GM12878 (cell line): ENCODE measurements at regions not wholly inside any gene's neighbourhood (a gene's known extent, or its start where the extent isn't known, plus 50 kb on each side); places are given as distances from the start of the nearest gene placed in this dataset.

Source experiments
- ATAC-seq: fragments of 200-7000 bp; cut with Tn5 transposase; 3 replicates; pipeline ENCODE4 v1.9.1; 2020; ENCODE audit warnings: mild to moderate bottlenecking, moderate library complexity
- BruUV-seq: library from RNA; stranded (reverse); fragments of 400-500 nt; replicated peaks from 2 replicates; lab custom pipeline; 2021; lab: Mats Ljungman, UMichigan
- CTCF ChIA-PET: fragments of 300-600 bp; sonication (Branson Sonifier 250); formaldehyde crosslinking; extraction: SDS; loops from one replicate; lab custom pipeline; 2021; ENCODE audit warnings: inconsistent platforms; lab: Yijun Ruan, JAX
- POLR2A ChIA-PET: fragments of 350-600 bp; formaldehyde crosslinking; extraction: SDS; loops from one replicate; lab custom pipeline; 2021; ENCODE audit warnings: inconsistent platforms; lab: Charles Lee
- RAD21 ChIA-PET: fragments of 300-600 bp; sonication (Branson Sonifier 250); formaldehyde crosslinking; loops from one replicate; lab custom pipeline; 2023; ENCODE audit warnings: antibody characterized with exemption; ENCODE audit not compliant: unreplicated experiment; lab: Charles Lee
- SMC1A ChIA-PET: fragments of 300-600 bp; sonication (Branson Sonifier 250); formaldehyde crosslinking; loops from one replicate; lab custom pipeline; 2023; ENCODE audit not compliant: unreplicated experiment, uncharacterized antibody; lab: Charles Lee
- DNase-seq: peaks from one replicate; pipeline ENCODE4 v3.0.0-alpha.2; 2011; ENCODE audit warnings: low read depth, low spot score
- FAIRE-seq: peaks from 3 replicates; lab custom pipeline; 2011; peaks lifted over from hg19 to GRCh38; lab: Jason Lieb, UNC
- H2AFZ ChIP-seq: 2 replicates; pipeline ENCODE4 v1.6.0; 2011; ENCODE audit warnings: low read depth, low read length, control low read depth; ENCODE audit not compliant: control insufficient read depth
- H3K27ac ChIP-seq: 2 replicates; pipeline ENCODE4 v1.5.1; 2011; ENCODE audit warnings: control low read depth; ENCODE audit not compliant: control insufficient read depth, insufficient read depth
- H3K27me3 ChIP-seq, 2 experiments: replicated peaks in 1 of 2; 2 replicates each; pipeline versions ENCODE4 v1.6.0 to v1.6.1; 2011; ENCODE audit warnings: low read length in 1 of 2; ENCODE audit not compliant: control insufficient read depth in 2 of 2, insufficient read depth in 2 of 2
- H3K36me3 ChIP-seq, 2 experiments: 2 replicates each; pipeline ENCODE4 v1.5.1; 2011; ENCODE audit warnings: low read length in 1 of 2; ENCODE audit not compliant: control insufficient read depth in 2 of 2, insufficient read depth in 2 of 2
- H3K4me1 ChIP-seq: 2 replicates; pipeline ENCODE4 v1.6.1; 2011; ENCODE audit warnings: mild to moderate bottlenecking, low read length, moderate library complexity, mixed read lengths; ENCODE audit not compliant: control insufficient read depth, insufficient read depth
- H3K4me2 ChIP-seq: 2 replicates; pipeline ENCODE4 v1.6.0; 2011; ENCODE audit warnings: control low read depth; ENCODE audit not compliant: control insufficient read depth, insufficient read depth
- H3K4me3 ChIP-seq: fragments of 200-600 bp; sonication (generic); 2 replicates; pipeline ENCODE4 v1.5.1; 2016
- H3K79me2 ChIP-seq: 2 replicates; pipeline ENCODE4 v1.6.0; 2011; ENCODE audit warnings: low read length; ENCODE audit not compliant: control insufficient read depth, insufficient read depth
- H3K9ac ChIP-seq: 2 replicates; pipeline ENCODE4 v1.8.0; 2011; ENCODE audit warnings: low read length, control low read depth, mixed read lengths; ENCODE audit not compliant: control insufficient read depth, insufficient read depth
- H3K9me3 ChIP-seq: replicated peaks from 3 replicates; pipeline ENCODE4 v1.5.1; 2011; ENCODE audit warnings: mild to moderate bottlenecking, low read length; ENCODE audit not compliant: control insufficient read depth, insufficient read depth
- H4K20me1 ChIP-seq: 2 replicates; pipeline ENCODE4 v1.6.0; 2011; ENCODE audit not compliant: control insufficient read depth, insufficient read depth
- BACH1 ChIP-seq: fragments of 450-650 bp; IDR thresholded peaks from 2 replicates; pipeline ENCODE4 v1.6.1; 2017; ENCODE audit warnings: mild to moderate bottlenecking, borderline replicate concordance
- BHLHE40 ChIP-seq, 2 experiments: fragments of 450-650 bp in 1 of 2; IDR thresholded peaks; 2 replicates each; pipeline ENCODE4 v1.6.1; 2011 to 2017; ENCODE audit warnings: low read depth in 2 of 2, borderline replicate concordance in 1 of 2, improper control_type of control experiment in 1 of 2, low read length in 1 of 2, mild to moderate bottlenecking in 1 of 2
- BMI1 ChIP-seq: fragments of 450-650 bp; IDR thresholded peaks from 2 replicates; pipeline ENCODE4 v1.6.1; 2016; ENCODE audit warnings: mild to moderate bottlenecking, moderate library complexity, borderline replicate concordance
- CBX3 ChIP-seq: fragments of 200-600 bp; sonication (generic); IDR thresholded peaks from 2 replicates; pipeline ENCODE4 v1.6.1; 2016; ENCODE audit warnings: low read depth, borderline replicate concordance
- GABPA ChIP-seq: IDR thresholded peaks from 2 replicates; pipeline ENCODE4 v1.6.1; 2014; ENCODE audit warnings: antibody characterized with exemption, low read depth, mild to moderate bottlenecking, inconsistent platforms
- KDM1A ChIP-seq: fragments of 200-600 bp; sonication (generic); IDR thresholded peaks from 2 replicates; pipeline ENCODE4 v1.6.1; 2016; ENCODE audit warnings: borderline replicate concordance
- NFXL1 ChIP-seq: fragments of 450-650 bp; IDR thresholded peaks from 2 replicates; pipeline ENCODE4 v1.6.1; 2017; ENCODE audit warnings: antibody characterized with exemption, mild to moderate bottlenecking, borderline replicate concordance
- TAF1 ChIP-seq: IDR thresholded peaks from 2 replicates; pipeline ENCODE4 v1.6.1; 2011; ENCODE audit warnings: mild to moderate bottlenecking, low read depth, low read length, borderline replicate concordance
- WRNIP1 ChIP-seq: IDR thresholded peaks from 2 replicates; pipeline ENCODE4 v1.6.1; 2011; ENCODE audit warnings: low read depth, low read length, improper control_type of control experiment, borderline replicate concordance
- ZBTB11 ChIP-seq: fragments of 450-650 bp; formaldehyde crosslinking; IDR thresholded peaks from 2 replicates; pipeline ENCODE4 v1.5.0; 2022; ENCODE audit warnings: mild to moderate bottlenecking, missing genetic modification characterization
- ZSCAN29 ChIP-seq: fragments of 450-650 bp; IDR thresholded peaks from 2 replicates; pipeline ENCODE4 v1.6.1; 2017; ENCODE audit warnings: mild to moderate bottlenecking, moderate library complexity
- WGBS: methylation state at CpG from one replicate; pipeline ENCODE4 v1.1.6; 2016; ENCODE audit warnings: low lambda C conversion rate; ENCODE audit not compliant: insufficient replicate concordance, insufficient coverage; ENCODE audit errors: missing lambda C conversion rate; 5-methylcytosine and 5-hydroxymethylcytosine counted together
- in situ Hi-C: fragments of 300-500 bp; cut with MboI; formaldehyde crosslinking; loops from 9 replicates; pipeline ENCODE4 v1.14.3; 2018; ENCODE audit warnings: mixed read lengths
- intact Hi-C: fragments of 100-400 bp; cut with micrococcal nuclease; formaldehyde crosslinking; loops from one replicate; pipeline ENCODE4 v1.14.2; 2022; ENCODE audit not compliant: unreplicated experiment

DNA sequence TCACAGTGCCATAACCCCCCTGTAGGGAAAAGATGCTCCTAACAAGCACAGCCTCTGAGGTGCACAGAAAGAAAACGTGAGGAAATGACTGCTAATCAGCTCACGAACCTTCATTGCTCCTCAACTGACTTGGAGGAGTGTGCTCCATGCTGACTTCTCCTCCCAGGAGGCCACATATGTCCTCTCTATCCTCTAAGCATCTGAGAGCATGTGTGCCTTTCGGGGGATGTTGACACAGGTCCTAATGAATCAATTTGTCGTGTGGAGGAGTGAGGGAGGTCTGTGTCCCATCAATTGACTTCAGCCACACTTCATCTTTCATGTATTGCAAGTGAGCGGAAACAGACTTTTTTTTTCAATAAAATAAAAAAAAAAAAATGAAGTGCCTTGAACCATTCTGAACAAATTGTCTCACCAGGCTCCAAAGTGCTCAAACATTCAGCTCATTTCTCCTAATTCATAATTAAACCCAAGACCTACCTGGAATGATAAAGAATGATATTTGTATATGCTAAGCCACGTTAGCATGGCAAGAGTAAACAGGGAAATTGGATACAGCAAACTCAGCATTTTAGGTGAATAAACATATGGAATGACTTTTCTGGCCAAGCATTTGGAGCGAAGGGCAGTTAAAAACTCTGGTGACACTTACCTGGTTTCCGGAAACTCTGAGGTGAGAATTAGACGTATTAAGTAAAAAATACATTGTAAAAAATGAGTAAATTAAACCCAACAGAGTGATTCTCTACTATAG is 317.6 kb upstream of the FAT3 start:
- ATAC-seq (no peak), FAIRE-seq (no peak)
- in situ Hi-C loops, result no loop called here
- Histone ChIP-seq H3K27me3 (no peaks in the 10 kb centered on the region; a peak in 1 of 4 replicates), H3K4me2 (no peak overlapping the region), H3K79me2 (no peaks in the 10 kb centered on the region), H3K27ac (no peak overlapping the region), H3K36me3 (no peaks in the 10 kb centered on the region), H3K9me3 (no peaks in the 10 kb centered on the region), H3K9ac (no peak overlapping the region), H4K20me1 (no peaks in the 10 kb centered on the region), H3K4me1 (no peaks in the 10 kb centered on the region), H3K4me3 (no peak overlapping the region), H2AFZ (no peak overlapping the region)
- CTCF ChIA-PET, result interaction anchor here (0.6 kb wide), 1 partner anchor 26 kb away, joined by 3 read pairs; no protein-coding TSS in a partner anchor
- SMC1A ChIA-PET, result interaction anchor here (1.9 kb wide), 1 partner anchor 11 kb away, joined by 5 read pairs; no protein-coding TSS in a partner anchor
- intact Hi-C loops, result no loop called here
- RAD21 ChIA-PET, result no interaction called here
- no TSS peak for BruUV-seq
- POLR2A ChIA-PET, result no interaction called here
- WGBS, result 19% methylated on average over 9 of the region's 9 CpGs
- TF ChIP-seq BMI1, result no peak
- no peak for TF ChIP-seq WRNIP1
- TF ChIP-seq CBX3, result no peak
- no peak for TF ChIP-seq KDM1A
- TF ChIP-seq TAF1, result no peak
- TF ChIP-seq NFXL1, result no peak
- TF ChIP-seq ZSCAN29, result no peak
- TF ChIP-seq ZBTB11 (CRISPR knock-in tag), result no peak
- no peak for TF ChIP-seq BACH1
- no peak for TF ChIP-seq BHLHE40 (IDR thresholded peaks at IDR 0.05; ENCODE audit: borderline replicate concordance in 1 of 2, low read depth in 2 of 2, low read length in 1 of 2)
- no peak for TF ChIP-seq GABPA
- TF ChIP-seq, all 136 proteins: peak for 0
- no peak for DNase-seq
